Endothelial cell of umbilical vein (primary cell): ENCODE measurements at regions not wholly inside any gene's neighbourhood (a gene's known extent, or its start where the extent isn't known, plus 50 kb on each side); places are given as distances from the start of the nearest gene placed in this dataset.

Experiments
- BruUV-seq: library from RNA; stranded (reverse); fragments of 400-500 nt; replicated peaks from 2 replicates; lab custom pipeline; 2021; lab: Mats Ljungman, UMichigan
- CTCF ChIA-PET: fragments of 300-600, 350-600 bp; sonication (Branson Sonifier 250); formaldehyde crosslinking; loops from one replicate; lab custom pipeline; 2021; ENCODE audit warnings: antibody characterized with exemption, inconsistent platforms; lab: Charles Lee
- POLR2A ChIA-PET: fragments of 300-600, 350-600 bp; sonication (Branson Sonifier 250); formaldehyde crosslinking; loops from one replicate; lab custom pipeline; 2021; ENCODE audit warnings: antibody characterized with exemption, inconsistent platforms; lab: Charles Lee
- DNase-seq: peaks from one replicate; pipeline ENCODE4 v3.0.0-alpha.2; 2011; ENCODE audit warnings: low read depth, low spot score
- FAIRE-seq: peaks from 2 replicates; lab custom pipeline; 2011; peaks lifted over from hg19 to GRCh38; lab: Jason Lieb, UNC
- H2AFZ ChIP-seq: 2 replicates; pipeline ENCODE4 v1.6.0; 2012; ENCODE audit warnings: low read depth, low read length, control low read depth, inconsistent platforms
- H3K27ac ChIP-seq: 2 replicates; pipeline ENCODE4 v1.5.1; 2011; ENCODE audit warnings: low read depth, mild to moderate bottlenecking, control low read depth, low read length, moderate library complexity; ENCODE audit not compliant: insufficient read depth
- H3K27me3 ChIP-seq, 2 experiments: 2 replicates each; pipeline versions ENCODE4 v1.6.0 to v1.6.1; 2011; ENCODE audit warnings: low read length in 2 of 2, mixed read lengths in 1 of 2; ENCODE audit not compliant: control insufficient read depth in 2 of 2, insufficient read depth in 2 of 2
- H3K36me3 ChIP-seq, 2 experiments: 2 replicates in 1 of 2; 3 replicates in 1 of 2; pipeline ENCODE4 v1.5.1; 2011; ENCODE audit warnings: low read length in 2 of 2, mild to moderate bottlenecking in 1 of 2, moderate library complexity in 1 of 2; ENCODE audit not compliant: control insufficient read depth in 2 of 2, insufficient read depth in 2 of 2; ENCODE audit errors: extremely low read depth in 1 of 2
- H3K4me1 ChIP-seq: 3 replicates; pipeline ENCODE4 v1.5.1; 2011; ENCODE audit warnings: mild to moderate bottlenecking, low read length; ENCODE audit not compliant: control insufficient read depth, insufficient read depth; ENCODE audit errors: extremely low read depth
- H3K4me2 ChIP-seq: 2 replicates; pipeline ENCODE4 v1.6.1; 2011; ENCODE audit warnings: low read length, control low read depth, mixed read lengths; ENCODE audit not compliant: insufficient read depth
- H3K4me3 ChIP-seq, 3 experiments: fragments of 200-600 bp in 1 of 3; sonication (generic), shearing (Covaris generic) in 1 of 3; replicated peaks in 1 of 3; 2 replicates each; pipeline ENCODE4 v1.5.1; 2011 to 2016; ENCODE audit warnings: control low read depth in 3 of 3, low read length in 3 of 3, mild to moderate bottlenecking in 2 of 3, inconsistent platforms in 1 of 3, low read depth in 1 of 3, moderate library complexity in 1 of 3; ENCODE audit not compliant: insufficient read depth in 1 of 3
- H3K79me2 ChIP-seq: 2 replicates; pipeline ENCODE4 v1.6.0; 2012; ENCODE audit warnings: low read length, inconsistent platforms; ENCODE audit not compliant: control insufficient read depth, insufficient read depth
- H3K9ac ChIP-seq: replicated peaks from 2 replicates; pipeline ENCODE3; 2011; ENCODE audit warnings: low read length, control low read depth; ENCODE audit not compliant: insufficient read depth; ENCODE audit errors: extremely low read depth
- H3K9me1 ChIP-seq: replicated peaks from 3 replicates; pipeline ENCODE4 v1.6.0; 2011; ENCODE audit warnings: mild to moderate bottlenecking, low read length; ENCODE audit not compliant: control insufficient read depth, insufficient read depth; ENCODE audit errors: extremely low read depth
- H3K9me3 ChIP-seq: replicated peaks from 2 replicates; pipeline ENCODE4 v1.5.1; 2012; ENCODE audit warnings: low read length, inconsistent platforms; ENCODE audit not compliant: control insufficient read depth, insufficient read depth
- H4K20me1 ChIP-seq: replicated peaks from 2 replicates; pipeline ENCODE3; 2011; ENCODE audit warnings: mild to moderate bottlenecking, low read length; ENCODE audit not compliant: control insufficient read depth, insufficient read depth; ENCODE audit errors: extremely low read depth
- CTCF ChIP-seq, 2 donors: IDR thresholded peaks; 1 replicate in 1 of 2; 2 replicates in 1 of 2; pipeline ENCODE4 v1.5.1; 2011; ENCODE audit warnings: low read length in 2 of 2, mild to moderate bottlenecking in 2 of 2, moderate library complexity in 2 of 2, control low read depth in 1 of 2, inconsistent platforms in 1 of 2, low read depth in 1 of 2; ENCODE audit not compliant: insufficient read depth in 1 of 2; ENCODE audit errors: extremely low read depth in 1 of 2
- EZH2 ChIP-seq: IDR thresholded peaks from 2 replicates; pipeline ENCODE4 v1.6.1; 2012; ENCODE audit warnings: borderline replicate concordance, low read depth, mild to moderate bottlenecking, moderate library complexity, low read length, inconsistent platforms; ENCODE audit not compliant: severe bottlenecking
- FOS ChIP-seq: IDR thresholded peaks from 2 replicates; pipeline ENCODE4 v1.6.1; 2011; ENCODE audit warnings: mild to moderate bottlenecking, low read length, moderate library complexity, borderline replicate concordance; ENCODE audit not compliant: insufficient read depth
- GATA2 ChIP-seq: IDR thresholded peaks from 2 replicates; pipeline ENCODE4 v1.7.0; 2011; ENCODE audit warnings: low read depth, mild to moderate bottlenecking, moderate library complexity, mixed read lengths, low read length; ENCODE audit not compliant: insufficient read length, insufficient read depth
- JUN ChIP-seq: IDR thresholded peaks from 2 replicates; pipeline ENCODE4 v1.6.1; 2011; ENCODE audit warnings: borderline replicate concordance, low read depth; ENCODE audit not compliant: insufficient read length, insufficient read depth
- MAX ChIP-seq: IDR thresholded peaks from 2 replicates; pipeline ENCODE4 v1.6.1; 2011; ENCODE audit not compliant: insufficient read depth, insufficient read length
- POLR2A ChIP-seq: IDR thresholded peaks from 2 replicates; pipeline ENCODE4 v1.6.1; 2012; ENCODE audit warnings: low read depth, mild to moderate bottlenecking, control low read depth, low read length
- dilution Hi-C: fragments of 300-500 bp; cut with MboI; formaldehyde crosslinking; loops from one replicate; pipeline ENCODE4 v1.15.0; 2019; ENCODE audit warnings: low sequenced_read_pairs; ENCODE audit not compliant: extremely low pct_ligation_motif_present
- intact Hi-C: fragments of 100-400 bp; cut with micrococcal nuclease; formaldehyde crosslinking; loops from one replicate; pipeline ENCODE4 v1.10.0; 2022

- no peak for DNase-seq
- no TSS peak for BruUV-seq
- H3K27ac ChIP-seq: no peak overlapping the region
- no peaks in the 10 kb centered on the region for H3K36me3 ChIP-seq
- no peaks in the 10 kb centered on the region for H4K20me1 ChIP-seq
- intact Hi-C loops (no loop called here), dilution Hi-C loops (no loop called here)
- no peaks in the 10 kb centered on the region for H3K9me3 ChIP-seq
- H3K9me1 ChIP-seq: no peaks in the 10 kb centered on the region
- H2AFZ ChIP-seq: no peak overlapping the region
- TF ChIP-seq FOS (no peak), EZH2 (no peak), POLR2A (no peak), MAX (no peak), JUN (no peak), GATA2 (no peak), CTCF (IDR thresholded peaks at IDR 0.05; ENCODE audit: extremely low read depth in 1 of 2, insufficient read depth in 1 of 2, low read depth in 1 of 2, low read length in 2 of 2) (no peak)
- H3K4me2 ChIP-seq: no peak overlapping the region
- no peaks in the 10 kb centered on the region for H3K79me2 ChIP-seq
- H3K4me3 ChIP-seq: no peak overlapping the region
- CTCF ChIA-PET: no interaction called here
- FAIRE-seq: no peak
- no peak overlapping the region for H3K9ac ChIP-seq
- H3K4me1 ChIP-seq: no peaks in the 10 kb centered on the region
- POLR2A ChIA-PET: no interaction called here
- H3K27me3 ChIP-seq: no peaks in the 10 kb centered on the region
Measured at GRCh38 chr10:64630534-64630933, 1109.3 kb downstream of the REEP3 start.
